ENCODE measurements at regions not wholly inside any gene's neighbourhood (a gene's known extent, or its start where the extent isn't known, plus 50 kb on each side); places are given as distances from the start of the nearest gene placed in this dataset.

DNA sequence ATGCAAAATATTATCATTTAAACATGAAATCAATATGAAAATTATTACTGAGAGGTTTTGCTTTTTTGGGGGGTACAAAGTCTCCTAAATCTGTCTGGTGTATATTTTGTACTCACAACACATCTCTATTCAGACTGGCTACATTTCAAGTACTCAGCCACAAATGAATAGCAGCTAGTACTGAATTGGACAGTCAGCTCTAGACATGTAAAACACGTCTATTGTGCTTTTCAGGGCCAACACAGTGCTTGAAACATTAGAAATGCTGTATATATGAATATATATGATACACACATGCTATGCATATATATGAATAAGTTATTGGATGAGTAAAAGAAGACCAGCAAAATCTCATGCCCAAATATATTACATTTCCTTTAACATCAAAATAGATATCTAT lies 103.8 kb upstream of the CFAP20DC start:
- TF ChIP-seq EP300 (IDR thresholded peaks at IDR 0.05) = no peak
- no peak for TF ChIP-seq POLR2A (IDR thresholded peaks at IDR 0.05)
- TF ChIP-seq, protein P1, sequence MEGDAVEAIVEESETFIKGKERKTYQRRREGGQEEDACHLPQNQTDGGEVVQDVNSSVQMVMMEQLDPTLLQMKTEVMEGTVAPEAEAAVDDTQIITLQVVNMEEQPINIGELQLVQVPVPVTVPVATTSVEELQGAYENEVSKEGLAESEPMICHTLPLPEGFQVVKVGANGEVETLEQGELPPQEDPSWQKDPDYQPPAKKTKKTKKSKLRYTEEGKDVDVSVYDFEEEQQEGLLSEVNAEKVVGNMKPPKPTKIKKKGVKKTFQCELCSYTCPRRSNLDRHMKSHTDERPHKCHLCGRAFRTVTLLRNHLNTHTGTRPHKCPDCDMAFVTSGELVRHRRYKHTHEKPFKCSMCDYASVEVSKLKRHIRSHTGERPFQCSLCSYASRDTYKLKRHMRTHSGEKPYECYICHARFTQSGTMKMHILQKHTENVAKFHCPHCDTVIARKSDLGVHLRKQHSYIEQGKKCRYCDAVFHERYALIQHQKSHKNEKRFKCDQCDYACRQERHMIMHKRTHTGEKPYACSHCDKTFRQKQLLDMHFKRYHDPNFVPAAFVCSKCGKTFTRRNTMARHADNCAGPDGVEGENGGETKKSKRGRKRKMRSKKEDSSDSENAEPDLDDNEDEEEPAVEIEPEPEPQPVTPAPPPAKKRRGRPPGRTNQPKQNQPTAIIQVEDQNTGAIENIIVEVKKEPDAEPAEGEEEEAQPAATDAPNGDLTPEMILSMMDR (IDR thresholded peaks at IDR 0.05) = no peak
